Adrenal gland (tissue), 5 donors: ENCODE measurements at regions not wholly inside any gene's neighbourhood (a gene's known extent, or its start where the extent isn't known, plus 50 kb on each side); places are given as distances from the start of the nearest gene placed in this dataset.

Experiments used
- POLR2A ChIP-seq, 2 donors: fragments of 450-650 bp; IDR thresholded peaks; one replicate each; pipeline ENCODE4 v1.6.1; 2017; ENCODE audit warnings: antibody characterized with exemption in 2 of 2, mild to moderate bottlenecking in 2 of 2, moderate library complexity in 1 of 2
- TF ChIP-seq, protein P1 (sequence below), 6 experiments: fragments of 450-650 bp in 4 of 6; fragments of 200-600 bp in 2 of 6; sonication (generic) in 1 of 6; IDR thresholded peaks; 1 replicate in 5 of 6; 2 replicates in 1 of 6; pipeline versions ENCODE4 v1.5.1 to v1.8.0; 2016 to 2021; ENCODE audit warnings: antibody characterized with exemption in 6 of 6, mild to moderate bottlenecking in 2 of 6, moderate library complexity in 1 of 6
- donor health status: DM: no; HTN: no; CAD: no.

DNA sequence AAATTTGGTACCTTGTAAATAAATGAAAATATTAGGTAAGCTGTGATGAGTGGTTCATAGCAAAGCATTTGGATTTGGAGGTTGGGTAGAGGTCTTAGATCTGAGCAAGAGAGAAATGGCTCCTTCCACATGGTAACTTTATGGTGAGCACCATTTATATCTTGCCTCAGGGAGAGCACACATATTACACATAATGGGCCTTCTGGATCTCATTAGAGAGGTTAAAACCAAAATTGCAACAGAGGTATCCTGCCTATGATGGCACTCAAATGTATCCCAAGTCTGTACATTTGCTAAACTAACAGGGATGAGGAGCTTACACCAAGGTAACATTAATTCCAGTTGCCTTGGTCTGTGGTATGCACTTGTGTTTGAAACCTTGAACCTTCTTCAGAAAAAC lies 87.1 kb upstream of the PUDP start:
- TF ChIP-seq, protein P1, sequence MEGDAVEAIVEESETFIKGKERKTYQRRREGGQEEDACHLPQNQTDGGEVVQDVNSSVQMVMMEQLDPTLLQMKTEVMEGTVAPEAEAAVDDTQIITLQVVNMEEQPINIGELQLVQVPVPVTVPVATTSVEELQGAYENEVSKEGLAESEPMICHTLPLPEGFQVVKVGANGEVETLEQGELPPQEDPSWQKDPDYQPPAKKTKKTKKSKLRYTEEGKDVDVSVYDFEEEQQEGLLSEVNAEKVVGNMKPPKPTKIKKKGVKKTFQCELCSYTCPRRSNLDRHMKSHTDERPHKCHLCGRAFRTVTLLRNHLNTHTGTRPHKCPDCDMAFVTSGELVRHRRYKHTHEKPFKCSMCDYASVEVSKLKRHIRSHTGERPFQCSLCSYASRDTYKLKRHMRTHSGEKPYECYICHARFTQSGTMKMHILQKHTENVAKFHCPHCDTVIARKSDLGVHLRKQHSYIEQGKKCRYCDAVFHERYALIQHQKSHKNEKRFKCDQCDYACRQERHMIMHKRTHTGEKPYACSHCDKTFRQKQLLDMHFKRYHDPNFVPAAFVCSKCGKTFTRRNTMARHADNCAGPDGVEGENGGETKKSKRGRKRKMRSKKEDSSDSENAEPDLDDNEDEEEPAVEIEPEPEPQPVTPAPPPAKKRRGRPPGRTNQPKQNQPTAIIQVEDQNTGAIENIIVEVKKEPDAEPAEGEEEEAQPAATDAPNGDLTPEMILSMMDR (IDR thresholded peaks at IDR 0.05) = no peak
- TF ChIP-seq POLR2A (IDR thresholded peaks at IDR 0.05) = no peak
